Neural progenitor cell (in vitro differentiated cells): ENCODE measurements at regions not wholly inside any gene's neighbourhood (a gene's known extent, or its start where the extent isn't known, plus 50 kb on each side); places are given as distances from the start of the nearest gene placed in this dataset.
"Not testable (repeated sequence)": the region's sequence is repeated elsewhere in the genome, so short reads cannot be mapped to it uniquely, and the experiment has no call there.

ENCODE experiments used
- DNase-seq: peaks from one replicate; pipeline ENCODE4 v3.0.0-alpha.2; 2016; ENCODE audit warnings: low spot score
- H2AFZ ChIP-seq: fragments of 200-600 bp; sonication (generic); replicated peaks from 2 replicates; pipeline ENCODE4 v1.6.1; 2016; ENCODE audit warnings: antibody characterized with exemption
- H3F3A ChIP-seq: fragments of 200-600 bp; sonication (generic); 2 replicates; pipeline ENCODE4 v1.6.1; 2016; ENCODE audit warnings: antibody characterized with exemption, low read depth
- H3K27ac ChIP-seq: fragments of 200-600 bp; sonication (generic); 2 replicates; pipeline ENCODE4 v1.5.1; 2016; ENCODE audit warnings: mild to moderate bottlenecking
- H3K27me3 ChIP-seq: fragments of 200-600 bp; sonication (generic); 2 replicates; pipeline ENCODE4 v1.6.1; 2016; ENCODE audit warnings: mild to moderate bottlenecking, moderate library complexity
- H3K36me3 ChIP-seq: fragments of 200-600 bp; sonication (generic); 2 replicates; pipeline ENCODE4 v1.5.1; 2016
- H3K4me1 ChIP-seq: fragments of 200-600 bp; sonication (generic); 2 replicates; pipeline ENCODE4 v1.6.1; 2016; ENCODE audit warnings: mixed run types
- H3K4me2 ChIP-seq: fragments of 200-600 bp; sonication (generic); 2 replicates; pipeline ENCODE4 v1.6.1; 2016
- H3K4me3 ChIP-seq: fragments of 200-600 bp; sonication (generic); 2 replicates; pipeline ENCODE4 v1.5.1; 2016
- H3K79me2 ChIP-seq: fragments of 200-600 bp; sonication (generic); 2 replicates; pipeline ENCODE4 v1.6.1; 2016; ENCODE audit warnings: low read depth
- H3K9ac ChIP-seq: fragments of 200-600 bp; sonication (generic); 2 replicates; pipeline ENCODE4 v1.6.1; 2016
- H3K9me3 ChIP-seq: fragments of 200-600 bp; sonication (generic); 2 replicates; pipeline ENCODE4 v1.5.1; 2016; ENCODE audit warnings: low read depth
- H4K20me1 ChIP-seq: fragments of 200-600 bp; sonication (generic); 2 replicates; pipeline ENCODE4 v1.6.1; 2016; ENCODE audit warnings: low read depth
- H3K27ac Mint-ChIP-seq: 3 replicates; pipeline ENCODE4 v1.8.0; 2021; ENCODE audit warnings: mixed read lengths
- H3K27me3 Mint-ChIP-seq: 2 replicates; pipeline ENCODE4 v1.8.0; 2022; ENCODE audit warnings: low read depth, mild to moderate bottlenecking, inconsistent platforms, moderate library complexity, mixed read lengths; ENCODE audit not compliant: insufficient read depth
- H3K36me3 Mint-ChIP-seq: 3 replicates; pipeline ENCODE4 v1.8.0; 2021; ENCODE audit warnings: mixed read lengths
- H3K4me1 Mint-ChIP-seq: 3 replicates; pipeline ENCODE4 v1.8.0; 2021; ENCODE audit warnings: mixed read lengths
- H3K4me3 Mint-ChIP-seq: 3 replicates; pipeline ENCODE4 v1.8.0; 2021; ENCODE audit warnings: mild to moderate bottlenecking, moderate library complexity, mixed read lengths
- H3K9me3 Mint-ChIP-seq: 3 replicates; pipeline ENCODE4 v1.8.0; 2020; ENCODE audit warnings: mixed read lengths
- EZH2 ChIP-seq: fragments of 200-600 bp; sonication (generic); IDR thresholded peaks from 2 replicates; pipeline ENCODE4 v1.6.1; 2017; ENCODE audit warnings: antibody characterized with exemption, mild to moderate bottlenecking, moderate library complexity
- EZH2phosphoT487 ChIP-seq: fragments of 200-600 bp; sonication (generic); IDR thresholded peaks from 2 replicates; pipeline ENCODE4 v1.6.1; 2017; ENCODE audit warnings: antibody characterized with exemption
- TF ChIP-seq, protein P1 (sequence below): fragments of 200-600 bp; sonication (generic); IDR thresholded peaks from 2 replicates; pipeline ENCODE4 v1.5.1; 2017; ENCODE audit warnings: antibody characterized with exemption, mild to moderate bottlenecking

- Histone ChIP-seq H2AFZ (no peak overlapping the region), H3K79me2 (no peaks in the 10 kb centered on the region), H3F3A (no peaks in the 10 kb centered on the region), H3K4me3 (no peak overlapping the region), H3K9ac (no peak overlapping the region), H3K27me3 (no peaks in the 10 kb centered on the region), H3K36me3 (no peaks in the 10 kb centered on the region), H3K4me2 (no peak overlapping the region), H3K4me1 (peaks cover 5% of the 10 kb centered on the region), H3K27ac (no peak overlapping the region), H4K20me1 (no peaks in the 10 kb centered on the region), H3K9me3 (no peaks in the 10 kb centered on the region)
- Mint-ChIP-seq H3K4me1 (no peaks in the 10 kb centered on the region), H3K36me3 (no peaks in the 10 kb centered on the region), H3K27me3 (peaks cover 6% of the 10 kb centered on the region), H3K4me3 (no peak overlapping the region), H3K9me3 (no peaks in the 10 kb centered on the region), H3K27ac (no peak overlapping the region)
- TF ChIP-seq EZH2, result no peak
- TF ChIP-seq, protein P1, sequence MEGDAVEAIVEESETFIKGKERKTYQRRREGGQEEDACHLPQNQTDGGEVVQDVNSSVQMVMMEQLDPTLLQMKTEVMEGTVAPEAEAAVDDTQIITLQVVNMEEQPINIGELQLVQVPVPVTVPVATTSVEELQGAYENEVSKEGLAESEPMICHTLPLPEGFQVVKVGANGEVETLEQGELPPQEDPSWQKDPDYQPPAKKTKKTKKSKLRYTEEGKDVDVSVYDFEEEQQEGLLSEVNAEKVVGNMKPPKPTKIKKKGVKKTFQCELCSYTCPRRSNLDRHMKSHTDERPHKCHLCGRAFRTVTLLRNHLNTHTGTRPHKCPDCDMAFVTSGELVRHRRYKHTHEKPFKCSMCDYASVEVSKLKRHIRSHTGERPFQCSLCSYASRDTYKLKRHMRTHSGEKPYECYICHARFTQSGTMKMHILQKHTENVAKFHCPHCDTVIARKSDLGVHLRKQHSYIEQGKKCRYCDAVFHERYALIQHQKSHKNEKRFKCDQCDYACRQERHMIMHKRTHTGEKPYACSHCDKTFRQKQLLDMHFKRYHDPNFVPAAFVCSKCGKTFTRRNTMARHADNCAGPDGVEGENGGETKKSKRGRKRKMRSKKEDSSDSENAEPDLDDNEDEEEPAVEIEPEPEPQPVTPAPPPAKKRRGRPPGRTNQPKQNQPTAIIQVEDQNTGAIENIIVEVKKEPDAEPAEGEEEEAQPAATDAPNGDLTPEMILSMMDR, result peak; percentile 98
- peak; percentile 79 for DNase-seq
Measured at GRCh38 chr5:163347671-163348070, 89.7 kb upstream of the CCNG1 start.

GRCh38 chr5:163350083-163350482 lies 87.3 kb upstream of the CCNG1 start:
- Mint-ChIP-seq H3K4me3 (no peak overlapping the region), H3K36me3 (no peaks in the 10 kb centered on the region), H3K27me3 (peaks cover 2% of the 10 kb centered on the region), H3K27ac (no peak overlapping the region), H3K4me1 (no peaks in the 10 kb centered on the region), H3K9me3 (no peaks in the 10 kb centered on the region)
- no peak overlapping the region for H3K27ac ChIP-seq
- H3K9ac ChIP-seq, result no peak overlapping the region
- H4K20me1 ChIP-seq, result no peaks in the 10 kb centered on the region
- no peak for DNase-seq
- H3K4me3 ChIP-seq, result no peak overlapping the region
- no peak for TF ChIP-seq EZH2phosphoT487
- no peak for TF ChIP-seq EZH2
- TF ChIP-seq, protein P1, result peak; percentile 10
- no peak overlapping the region for H2AFZ ChIP-seq
- H3F3A ChIP-seq, result no peaks in the 10 kb centered on the region
- no peaks in the 10 kb centered on the region for H3K79me2 ChIP-seq
- peaks cover 5% of the 10 kb centered on the region for H3K4me1 ChIP-seq
- no peaks in the 10 kb centered on the region for H3K9me3 ChIP-seq
- no peaks in the 10 kb centered on the region for H3K36me3 ChIP-seq
- no peak overlapping the region for H3K4me2 ChIP-seq
- H3K27me3 ChIP-seq, result no peaks in the 10 kb centered on the region

DNA sequence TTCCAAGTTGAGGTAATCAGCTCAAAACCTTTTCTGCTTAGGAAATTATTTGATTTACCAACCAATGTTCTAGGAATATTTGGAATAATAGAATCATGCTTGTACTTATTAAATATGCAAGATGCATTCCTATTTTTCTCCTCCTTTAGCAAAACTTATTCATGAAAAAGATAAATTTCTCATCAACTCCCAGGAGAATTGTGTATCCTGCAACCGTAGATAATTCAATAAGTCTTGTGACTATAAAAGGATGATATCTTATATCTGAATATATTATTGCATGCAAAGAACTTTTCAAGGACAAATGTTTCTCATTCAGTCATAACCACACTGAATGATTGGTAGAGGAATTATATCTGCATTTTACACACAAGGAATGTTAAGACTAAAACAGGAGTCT lies 84.9 kb upstream of the CCNG1 start:
- H3K27me3 ChIP-seq, result no peaks in the 10 kb centered on the region
- no peaks in the 10 kb centered on the region for H3K36me3 Mint-ChIP-seq
- H2AFZ ChIP-seq, result no peak overlapping the region

DNA sequence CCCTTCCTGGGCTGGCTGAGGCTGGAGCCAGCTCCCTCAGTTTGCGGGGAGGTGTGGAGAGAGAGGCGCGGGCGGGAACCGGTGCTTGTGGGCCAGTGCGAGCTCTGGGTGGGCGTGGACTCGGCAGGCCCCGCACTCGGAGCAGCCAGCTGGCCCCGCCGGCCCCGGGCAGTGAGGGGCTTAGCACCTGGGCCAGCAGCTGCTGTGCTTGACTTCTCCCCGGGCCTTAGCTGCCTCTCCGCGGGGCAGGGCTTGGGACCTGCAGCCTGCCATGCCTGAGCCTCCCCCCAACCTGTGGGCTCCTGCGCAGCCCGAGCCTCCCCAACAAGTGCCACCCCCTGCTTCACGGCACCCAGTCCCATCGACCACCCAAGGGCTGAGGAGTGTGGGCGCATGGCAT lies 81.6 kb upstream of the CCNG1 start:
- not testable (repeated sequence) for H3K9me3 ChIP-seq, H3K4me1 ChIP-seq, H4K20me1 ChIP-seq, H3K4me1 Mint-ChIP-seq, H3K27me3 Mint-ChIP-seq, H3K4me3 Mint-ChIP-seq, H3K4me2 ChIP-seq, H3K4me3 ChIP-seq, H3K27ac Mint-ChIP-seq, H3K36me3 ChIP-seq, H3F3A ChIP-seq, H3K9me3 Mint-ChIP-seq, H3K36me3 Mint-ChIP-seq, H2AFZ ChIP-seq, H3K27me3 ChIP-seq, H3K9ac ChIP-seq, H3K27ac ChIP-seq, H3K79me2 ChIP-seq, DNase-seq

More for the DNA sequence above, 84.9 kb upstream of the CCNG1 start:
- Histone ChIP-seq H3K9me3 (no peaks in the 10 kb centered on the region), H3K27ac (no peak overlapping the region), H3K4me3 (no peak overlapping the region), H3K36me3 (no peaks in the 10 kb centered on the region), H4K20me1 (no peaks in the 10 kb centered on the region), H3K4me2 (no peak overlapping the region), H3K79me2 (no peaks in the 10 kb centered on the region), H3K4me1 (peaks cover under 1% of the 10 kb centered on the region), H3F3A (no peaks in the 10 kb centered on the region), H3K9ac (no peak overlapping the region)
- Mint-ChIP-seq H3K9me3 (peaks cover 2% of the 10 kb centered on the region), H3K4me1 (no peaks in the 10 kb centered on the region), H3K27ac (no peak overlapping the region), H3K4me3 (no peak overlapping the region), H3K27me3 (peaks cover 5% of the 10 kb centered on the region)
- DNase-seq, result no peak
- TF ChIP-seq, protein P1, result no peak
- TF ChIP-seq EZH2 (no peak), EZH2phosphoT487 (no peak)
